Mesenchymal stem cell (in vitro differentiated cells and primary cell): ENCODE measurements at regions not wholly inside any gene's neighbourhood (a gene's known extent, or its start where the extent isn't known, plus 50 kb on each side); places are given as distances from the start of the nearest gene placed in this dataset.

Experiments used
- DNase-seq: peaks from one replicate; pipeline ENCODE4 v3.0.0-alpha.2; 2013
- H2AFZ ChIP-seq: one replicate; pipeline ENCODE4 v1.6.1; 2013; ENCODE audit warnings: low read depth, mild to moderate bottlenecking, control low read depth, inconsistent platforms, low read length, moderate library complexity
- H2AK5ac ChIP-seq: 2 replicates; pipeline ENCODE4 v1.6.1; 2013; ENCODE audit warnings: low read length, moderate library complexity, mild to moderate bottlenecking, inconsistent platforms; ENCODE audit not compliant: severe bottlenecking
- H2BK120ac ChIP-seq: one replicate; pipeline ENCODE4 v1.6.1; 2013; ENCODE audit warnings: low read depth, mild to moderate bottlenecking, inconsistent platforms, low read length, moderate library complexity
- H2BK12ac ChIP-seq, 2 experiments: one replicate each; pipeline ENCODE4 v1.6.1; 2013; ENCODE audit warnings: inconsistent platforms in 2 of 2, low read length in 2 of 2, mild to moderate bottlenecking in 2 of 2, moderate library complexity in 2 of 2, control low read depth in 1 of 2
- H2BK15ac ChIP-seq: one replicate; pipeline ENCODE4 v1.6.1; 2013; ENCODE audit warnings: mild to moderate bottlenecking, low read depth, inconsistent platforms; ENCODE audit not compliant: poor library complexity, severe bottlenecking
- H2BK5ac ChIP-seq: 2 replicates; pipeline ENCODE4 v1.6.1; 2013; ENCODE audit warnings: low read depth, mild to moderate bottlenecking, low read length, control low read depth, inconsistent platforms; ENCODE audit not compliant: poor library complexity, severe bottlenecking
- H3K14ac ChIP-seq, 2 experiments: one replicate each; pipeline ENCODE4 v1.6.1; 2013; ENCODE audit warnings: inconsistent platforms in 2 of 2, low read length in 2 of 2, control low read depth in 1 of 2, mild to moderate bottlenecking in 1 of 2, moderate library complexity in 1 of 2
- H3K18ac ChIP-seq, 2 experiments: one replicate each; pipeline ENCODE4 v1.6.1; 2013; ENCODE audit warnings: inconsistent platforms in 2 of 2, low read length in 2 of 2, control low read depth in 1 of 2, low read depth in 1 of 2, mild to moderate bottlenecking in 1 of 2
- H3K23ac ChIP-seq, 2 experiments: one replicate each; pipeline ENCODE4 v1.6.1; 2013; ENCODE audit warnings: inconsistent platforms in 2 of 2, low read length in 2 of 2, mild to moderate bottlenecking in 2 of 2, moderate library complexity in 2 of 2, control low read depth in 1 of 2
- H3K27ac ChIP-seq: 2 replicates; pipeline ENCODE4 v1.5.1; 2013; ENCODE audit warnings: mild to moderate bottlenecking, moderate library complexity, low read length, control low read depth, inconsistent platforms; ENCODE audit not compliant: poor library complexity, severe bottlenecking
- H3K27me3 ChIP-seq, 2 experiments: 2 replicates each; pipeline versions ENCODE4 v1.6.1 to v1.7.0; 2013; ENCODE audit warnings: low read length in 2 of 2, mild to moderate bottlenecking in 2 of 2, moderate library complexity in 2 of 2, control low read depth in 1 of 2, inconsistent platforms in 1 of 2; ENCODE audit not compliant: control insufficient read depth in 1 of 2, insufficient read depth in 1 of 2
- H3K36me3 ChIP-seq, 2 experiments: 2 replicates each; pipeline versions ENCODE4 v1.6.1 to v1.7.0; 2013; ENCODE audit warnings: low read length in 2 of 2, control low read depth in 1 of 2, inconsistent platforms in 1 of 2, low read depth in 1 of 2, mild to moderate bottlenecking in 1 of 2; ENCODE audit not compliant: insufficient read depth in 2 of 2, control insufficient read depth in 1 of 2
- H3K4ac ChIP-seq, 2 experiments: one replicate each; pipeline ENCODE4 v1.6.1; 2013; ENCODE audit warnings: inconsistent platforms in 2 of 2, low read length in 2 of 2, mild to moderate bottlenecking in 2 of 2, moderate library complexity in 2 of 2, control low read depth in 1 of 2, low read depth in 1 of 2
- H3K4me1 ChIP-seq: 2 replicates; pipeline ENCODE4 v1.6.1; 2013; ENCODE audit warnings: low read depth, low read length, control low read depth; ENCODE audit not compliant: control insufficient read depth, insufficient read depth
- H3K4me2 ChIP-seq: 2 replicates; pipeline ENCODE4 v1.6.1; 2013; ENCODE audit warnings: low read length, mild to moderate bottlenecking, inconsistent platforms; ENCODE audit not compliant: poor library complexity, severe bottlenecking
- H3K4me3 ChIP-seq, 2 experiments: 2 replicates each; pipeline versions ENCODE4 v1.5.1 to v1.7.0; 2013; ENCODE audit warnings: low read length in 2 of 2, mild to moderate bottlenecking in 2 of 2, control low read depth in 1 of 2, low read depth in 1 of 2; ENCODE audit not compliant: insufficient read depth in 1 of 2
- H3K79me1 ChIP-seq: replicated peaks from 2 replicates; pipeline ENCODE4 v1.6.1; 2013; ENCODE audit warnings: mild to moderate bottlenecking, control low read depth, low read length, inconsistent platforms; ENCODE audit not compliant: poor library complexity, severe bottlenecking
- H3K9ac ChIP-seq: 2 replicates; pipeline ENCODE4 v1.7.0; 2013; ENCODE audit warnings: mild to moderate bottlenecking, low read length, moderate library complexity
- H3K9me3 ChIP-seq: 2 replicates; pipeline ENCODE4 v1.7.0; 2013; ENCODE audit warnings: mild to moderate bottlenecking, low read length; ENCODE audit not compliant: control insufficient read depth
- H4K8ac ChIP-seq: one replicate; pipeline ENCODE4 v1.6.1; 2013; ENCODE audit warnings: inconsistent platforms, mild to moderate bottlenecking, low read length, moderate library complexity
- H4K91ac ChIP-seq: one replicate; pipeline ENCODE4 v1.6.1; 2013; ENCODE audit warnings: mild to moderate bottlenecking, low read length, inconsistent platforms
- WGBS: methylation state at CpG from one replicate; pipeline ENCODE4 v1.1.7; 2013; ENCODE audit warnings: mixed read lengths; 5-methylcytosine and 5-hydroxymethylcytosine counted together

DNA sequence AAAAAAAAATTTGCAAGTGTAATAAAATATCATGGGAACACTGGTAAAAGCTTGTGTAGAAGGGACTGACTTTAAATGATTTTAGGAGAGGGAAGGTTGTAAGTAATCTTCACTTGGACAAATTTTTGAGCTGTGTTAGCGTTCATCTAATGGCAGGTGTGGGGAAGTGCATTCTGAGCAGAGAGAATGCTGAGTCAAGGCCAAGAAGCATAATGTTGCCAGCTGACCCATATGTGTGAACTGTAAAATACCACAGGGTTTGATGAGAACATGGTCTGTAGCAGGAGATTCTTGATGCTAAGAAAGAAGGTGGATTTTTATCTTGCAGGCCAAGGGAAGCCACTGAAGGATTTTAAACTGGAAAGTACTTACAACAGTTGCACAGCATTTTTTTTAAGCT is 98.2 kb upstream of the ZNF32 start:
- H3K23ac ChIP-seq, result no peak overlapping the region
- no peaks in the 10 kb centered on the region for H3K36me3 ChIP-seq
- WGBS, result 90% methylated on average over 1 of the region's 1 CpG
- H2BK12ac ChIP-seq, result no peak overlapping the region
- H2BK15ac ChIP-seq, result no peak overlapping the region
- no peak overlapping the region for H2AK5ac ChIP-seq
- no peaks in the 10 kb centered on the region for H3K4me1 ChIP-seq
- no peak overlapping the region for H4K91ac ChIP-seq
- H3K9ac ChIP-seq, result no peak overlapping the region
- no peaks in the 10 kb centered on the region for H3K9me3 ChIP-seq
- no peak overlapping the region for H2AFZ ChIP-seq
- no peak overlapping the region for H3K4me3 ChIP-seq
- DNase-seq, result no peak
- H2BK5ac ChIP-seq, result no peak overlapping the region
- no peak overlapping the region for H3K4me2 ChIP-seq
- H4K8ac ChIP-seq, result no peak overlapping the region
- no peak overlapping the region for H3K27ac ChIP-seq
- no peak overlapping the region for H2BK120ac ChIP-seq
- H3K27me3 ChIP-seq, result peaks cover 0 to 20% of the 10 kb centered on the region in 2 experiments
- no peak overlapping the region for H3K4ac ChIP-seq
- no peak overlapping the region for H3K14ac ChIP-seq
- no peaks in the 10 kb centered on the region for H3K79me1 ChIP-seq
- H3K18ac ChIP-seq, result no peak overlapping the region

DNA sequence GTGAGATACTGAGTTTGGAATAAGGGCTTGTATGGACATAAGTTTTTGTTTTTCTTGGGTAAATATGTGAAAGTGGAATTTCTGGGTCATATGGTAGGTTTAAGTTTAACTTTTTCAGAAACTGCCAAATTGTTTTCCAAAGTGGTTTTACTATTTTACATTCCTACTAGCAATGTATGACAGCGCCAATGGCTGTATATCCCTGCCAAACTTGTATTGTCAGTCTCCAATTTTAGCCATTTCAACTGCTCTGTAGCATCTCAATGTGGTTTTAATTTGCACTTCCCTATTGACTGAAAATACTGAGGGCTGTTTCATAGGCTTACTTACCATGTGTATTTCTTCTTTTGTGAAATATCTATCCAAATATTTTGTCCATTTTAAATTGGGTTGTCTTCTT is 90.5 kb upstream of the ZNF32 start:
- Histone ChIP-seq H3K4me1 (peaks cover 2% of the 10 kb centered on the region), H2BK5ac (no peak overlapping the region), H2AFZ (no peak overlapping the region), H3K23ac (no peak overlapping the region), H2BK15ac (no peak overlapping the region), H4K91ac (no peak overlapping the region), H3K36me3 (no peaks in the 10 kb centered on the region), H2AK5ac (no peak overlapping the region), H3K27me3 (peaks cover 5 to 8% of the 10 kb centered on the region in 2 experiments), H2BK120ac (no peak overlapping the region), H3K27ac (no peak overlapping the region), H3K9ac (no peak overlapping the region), H4K8ac (no peak overlapping the region), H3K4me3 (no peak overlapping the region), H3K14ac (no peak overlapping the region), H3K4ac (no peak overlapping the region), H3K79me1 (no peaks in the 10 kb centered on the region), H3K18ac (no peak overlapping the region), H3K9me3 (no peaks in the 10 kb centered on the region), H3K4me2 (no peak overlapping the region), H2BK12ac (no peak overlapping the region)
- DNase-seq, result no peak
- WGBS, result 75% methylated on average over 1 of the region's 1 CpG

DNA sequence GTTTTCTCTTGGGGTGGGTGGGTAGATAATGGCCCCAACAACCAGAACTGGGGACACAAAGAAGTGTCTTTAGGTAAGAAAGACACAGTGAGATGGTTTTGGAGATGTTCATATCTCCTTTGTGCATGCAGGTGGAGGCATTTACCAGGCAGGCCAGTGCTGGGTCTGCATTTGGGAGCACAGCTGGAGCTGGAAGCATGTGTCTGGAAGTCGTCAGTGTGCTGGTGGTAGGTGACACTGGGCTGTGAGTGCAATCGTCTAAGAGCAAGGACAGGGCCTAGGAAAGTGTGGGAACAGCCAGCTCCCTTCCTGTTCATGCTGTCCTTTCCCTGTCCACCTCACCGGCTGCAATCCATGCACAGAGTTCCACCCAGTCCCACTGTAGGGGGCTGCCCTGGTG is 88.3 kb upstream of the ZNF32 start:
- H3K4ac ChIP-seq, result no peak overlapping the region
- no peaks in the 10 kb centered on the region for H3K36me3 ChIP-seq
- H3K4me3 ChIP-seq, result no peak overlapping the region
- H3K9me3 ChIP-seq, result peaks cover 4% of the 10 kb centered on the region
- no peak overlapping the region for H3K14ac ChIP-seq
- WGBS, result 33% methylated on average over 1 of the region's 3 CpGs
- no peak overlapping the region for H2AK5ac ChIP-seq
- no peak overlapping the region for H3K9ac ChIP-seq
- no peak overlapping the region for H3K4me2 ChIP-seq
- H2BK15ac ChIP-seq, result no peak overlapping the region
- no peak overlapping the region for H4K8ac ChIP-seq
- no peaks in the 10 kb centered on the region for H3K79me1 ChIP-seq
- H4K91ac ChIP-seq, result peak overlapping the region; percentile 74
- H2BK5ac ChIP-seq, result no peak overlapping the region
- H3K23ac ChIP-seq, result no peak overlapping the region
- H3K18ac ChIP-seq, result no peak overlapping the region
- no peak overlapping the region for H3K27ac ChIP-seq
- peaks cover 2% of the 10 kb centered on the region for H3K4me1 ChIP-seq
- H2BK120ac ChIP-seq, result no peak overlapping the region
- DNase-seq, result no peak
- no peak overlapping the region for H2BK12ac ChIP-seq
- H3K27me3 ChIP-seq, result peaks cover 5 to 11% of the 10 kb centered on the region in 2 experiments
- no peak overlapping the region for H2AFZ ChIP-seq

DNA sequence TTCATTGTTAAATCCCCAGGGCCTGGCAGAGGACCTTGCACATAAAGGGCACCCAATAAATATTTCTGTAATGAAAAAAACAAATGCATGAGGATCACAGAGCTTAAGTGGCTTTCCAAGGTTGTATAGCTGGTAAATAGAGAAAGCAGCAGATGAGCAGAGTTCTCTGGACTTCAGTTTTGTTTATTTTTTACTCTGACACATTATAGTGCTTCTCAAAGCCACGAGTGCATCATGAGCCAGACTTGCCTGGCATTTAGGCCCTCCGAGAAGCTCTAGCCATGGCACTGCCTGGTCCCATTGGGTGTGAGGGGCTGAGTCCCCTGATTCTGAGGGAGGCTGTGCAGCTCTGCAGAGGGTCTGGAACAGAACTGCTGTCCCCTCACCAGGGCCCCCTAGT is 87.2 kb upstream of the ZNF32 start:
- H3K4ac ChIP-seq, result no peak overlapping the region
- H3K4me1 ChIP-seq, result peaks cover 2% of the 10 kb centered on the region
- no peak overlapping the region for H3K9ac ChIP-seq
- H2AK5ac ChIP-seq, result no peak overlapping the region
- no peak overlapping the region for H2BK5ac ChIP-seq
- no peak overlapping the region for H3K4me2 ChIP-seq
- peaks cover 12% of the 10 kb centered on the region for H3K9me3 ChIP-seq
- H2AFZ ChIP-seq, result no peak overlapping the region
- H2BK12ac ChIP-seq, result peak overlapping the region in 1 of 2 experiments; percentile 15
- H3K23ac ChIP-seq, result no peak overlapping the region
- peak; percentile 29 for DNase-seq
- WGBS, result 9% methylated on average over 2 of the region's 2 CpGs
- no peak overlapping the region for H3K27ac ChIP-seq
- no peaks in the 10 kb centered on the region for H3K36me3 ChIP-seq
- H3K18ac ChIP-seq, result peak overlapping the region in 1 of 2 experiments; percentile 34
- peak overlapping the region; percentile 76 for H4K91ac ChIP-seq
- H3K4me3 ChIP-seq, result no peak overlapping the region
- no peak overlapping the region for H2BK120ac ChIP-seq
- H2BK15ac ChIP-seq, result no peak overlapping the region
- no peak overlapping the region for H3K14ac ChIP-seq
- H4K8ac ChIP-seq, result peak overlapping the region; percentile 66
- no peaks in the 10 kb centered on the region for H3K79me1 ChIP-seq
- H3K27me3 ChIP-seq, result peaks cover 5 to 11% of the 10 kb centered on the region in 2 experiments
